IPS-11a (cell line): ENCODE measurements at regions not wholly inside any gene's neighbourhood (a gene's known extent, or its start where the extent isn't known, plus 50 kb on each side); places are given as distances from the start of the nearest gene placed in this dataset.

ENCODE experiments used
- H3K4me3 ChIP-seq: one replicate; pipeline ENCODE4 v1.5.1; 2013; ENCODE audit warnings: low read depth, low read length, control low read depth

- H3K4me3 ChIP-seq: no peak overlapping the region
Measured at GRCh38 chr10:24008164-24009091, 200.5 kb upstream of the KIAA1217 start.

DNA sequence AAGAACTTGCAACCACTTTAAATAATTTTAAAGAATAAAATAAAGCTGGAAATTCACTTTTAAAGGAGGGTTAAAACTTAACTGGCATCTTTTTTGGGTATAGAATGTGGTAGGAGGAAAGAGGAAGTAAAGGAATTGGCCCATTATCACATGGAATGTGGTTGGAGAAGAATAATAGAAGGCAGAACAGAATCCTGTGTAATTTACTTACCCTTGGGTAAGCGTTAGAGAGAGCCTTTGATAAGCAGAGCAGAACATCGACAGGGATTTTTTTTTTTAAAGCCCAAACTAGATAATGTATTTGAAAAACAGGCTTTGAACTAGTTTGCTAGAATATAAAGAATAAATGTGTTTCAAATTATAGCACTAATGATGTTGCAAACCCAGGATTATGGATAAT is 199.8 kb upstream of the KIAA1217 start:
- no peak overlapping the region for H3K4me3 ChIP-seq

GRCh38 chr10:24009736-24010135 is 199.2 kb upstream of the KIAA1217 start:
- H3K4me3 ChIP-seq: no peak overlapping the region

DNA sequence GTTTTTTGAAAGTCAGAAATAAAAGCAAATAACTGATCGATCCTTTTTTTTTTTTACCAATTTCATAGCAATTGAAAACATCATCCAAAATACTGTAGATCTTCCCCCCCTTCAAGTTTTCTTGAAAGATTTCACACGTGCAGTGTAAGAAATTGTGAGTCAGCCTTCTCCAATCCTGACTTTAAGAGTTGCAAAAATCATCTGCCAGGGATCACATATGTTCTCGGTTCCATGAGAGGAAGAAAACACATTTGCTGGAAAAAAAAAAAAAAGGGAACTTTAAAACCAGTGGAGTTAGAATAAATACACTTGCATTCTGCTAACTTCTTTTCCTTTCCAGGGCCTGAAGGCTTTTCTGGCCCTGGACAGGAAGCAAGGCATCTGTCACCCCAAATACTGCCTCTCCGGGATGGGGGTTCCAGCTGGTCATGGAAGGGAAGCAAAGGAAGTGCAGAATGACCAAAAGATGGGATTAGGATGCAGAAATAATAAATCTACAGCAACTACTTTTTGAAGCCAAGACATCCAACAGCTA is 198.4 kb upstream of the KIAA1217 start:
- no peak overlapping the region for H3K4me3 ChIP-seq

GRCh38 chr10:24012249-24012803 is 196.6 kb upstream of the KIAA1217 start:
- H3K4me3 ChIP-seq: no peak overlapping the region

GRCh38 chr10:24027107-24027506 is 181.8 kb upstream of the KIAA1217 start:
- H3K4me3 ChIP-seq: no peak overlapping the region

- H3K4me3 ChIP-seq: no peak overlapping the region
Measured at GRCh38 chr10:24034571-24034970, 174.4 kb upstream of the KIAA1217 start.

- H3K4me3 ChIP-seq: no peak overlapping the region
Measured at GRCh38 chr10:24035761-24036160, 173.2 kb upstream of the KIAA1217 start.

DNA sequence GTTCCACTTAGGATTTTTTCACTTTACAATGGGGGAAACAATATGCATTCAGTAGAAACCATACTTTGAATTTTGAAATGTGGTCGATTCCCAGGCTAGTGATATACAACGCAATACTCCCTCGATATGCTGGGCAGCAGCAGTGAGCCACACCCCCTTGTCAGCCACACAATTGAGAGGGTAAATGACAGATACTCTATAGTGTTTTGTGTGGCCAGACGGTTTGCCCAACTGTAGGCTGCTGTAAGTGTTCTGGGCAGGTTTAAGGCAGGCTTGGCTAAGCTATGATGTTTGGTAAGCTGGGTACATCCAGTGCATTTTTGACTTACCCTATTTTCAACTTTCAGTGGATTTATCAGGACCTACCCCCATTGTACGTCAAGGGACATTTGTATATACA is 169.6 kb upstream of the KIAA1217 start:
- H3K4me3 ChIP-seq: no peak overlapping the region

- no peak overlapping the region for H3K4me3 ChIP-seq
Measured at GRCh38 chr10:24039897-24040296, 169.0 kb upstream of the KIAA1217 start.

GRCh38 chr10:24041034-24041433 is 167.9 kb upstream of the KIAA1217 start:
- H3K4me3 ChIP-seq: no peak overlapping the region

- H3K4me3 ChIP-seq: no peak overlapping the region
Measured at GRCh38 chr10:24041834-24042233, 167.1 kb upstream of the KIAA1217 start.

DNA sequence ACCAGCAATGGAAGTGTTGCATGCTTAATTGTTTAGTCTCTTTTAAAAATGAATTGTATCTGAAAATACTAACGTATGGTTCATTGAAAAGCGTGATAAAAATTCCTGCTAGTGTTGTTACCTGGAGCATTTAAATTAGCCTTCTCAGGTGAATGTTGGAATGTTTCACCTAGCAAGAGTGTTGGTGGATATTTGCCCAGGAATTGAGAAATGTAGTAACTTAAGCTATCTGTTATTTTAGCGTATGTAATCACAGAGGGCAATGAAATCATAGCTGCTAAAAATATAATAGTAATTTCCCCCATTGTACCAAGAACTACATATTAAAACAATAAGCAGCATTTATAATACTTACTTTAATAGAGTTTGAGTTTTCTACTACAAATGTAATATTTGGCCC is 166.1 kb upstream of the KIAA1217 start:
- no peak overlapping the region for H3K4me3 ChIP-seq

DNA sequence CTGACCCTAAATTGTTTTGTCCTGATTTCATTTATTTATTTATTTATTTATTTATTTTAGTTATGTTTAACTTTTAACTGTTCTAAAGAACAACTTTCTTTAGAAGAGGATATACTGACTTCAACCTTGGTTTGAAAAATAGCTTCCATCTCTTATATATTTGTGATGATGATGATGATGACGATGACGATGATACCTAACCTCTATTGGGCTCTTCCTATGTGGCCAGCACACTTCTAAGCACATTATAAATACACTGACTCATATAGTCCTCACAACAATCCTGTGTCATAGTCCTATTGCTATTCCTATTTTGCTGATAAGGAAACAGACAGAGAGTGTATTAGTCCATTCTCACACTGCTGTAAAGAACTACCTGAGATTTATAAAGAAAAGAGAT is 162.9 kb upstream of the KIAA1217 start:
- H3K4me3 ChIP-seq: no peak overlapping the region

DNA sequence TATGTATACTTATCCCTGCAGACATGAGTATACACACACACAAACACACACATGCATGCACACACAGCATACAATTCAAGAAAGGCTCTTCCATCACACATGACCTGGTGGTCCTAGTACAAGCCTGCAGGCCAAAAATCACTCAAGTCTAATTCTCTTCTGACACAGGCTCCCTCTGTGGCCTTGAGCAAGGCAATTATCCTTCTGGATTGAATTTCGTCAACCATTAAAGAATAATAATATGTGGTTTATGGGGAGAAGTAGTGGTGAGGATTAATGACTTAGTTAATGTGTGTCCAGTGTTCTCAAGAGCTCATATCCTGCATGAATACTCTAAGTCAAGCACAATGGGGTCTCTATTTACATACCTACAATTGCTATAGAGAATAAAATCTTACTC is 161.8 kb upstream of the KIAA1217 start:
- H3K4me3 ChIP-seq: no peak overlapping the region

DNA sequence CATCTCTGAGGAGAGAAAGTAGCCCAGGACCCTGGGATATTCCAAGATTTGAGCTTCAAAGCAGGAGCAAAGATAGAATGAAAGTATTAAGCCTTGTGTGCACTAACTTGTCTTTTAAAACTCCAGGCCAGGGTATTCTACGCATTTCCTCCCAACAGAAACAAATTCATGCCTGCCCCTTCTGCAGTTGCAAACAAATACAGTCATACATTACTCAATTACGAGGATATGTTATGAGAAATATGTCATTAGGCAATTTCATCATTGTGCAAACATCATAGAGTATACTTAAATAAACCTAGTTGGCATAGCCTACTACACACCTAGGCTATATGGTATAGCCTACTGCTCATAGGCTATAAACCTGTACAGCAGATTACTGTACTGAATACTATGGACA is 154.5 kb upstream of the KIAA1217 start:
- no peak overlapping the region for H3K4me3 ChIP-seq

DNA sequence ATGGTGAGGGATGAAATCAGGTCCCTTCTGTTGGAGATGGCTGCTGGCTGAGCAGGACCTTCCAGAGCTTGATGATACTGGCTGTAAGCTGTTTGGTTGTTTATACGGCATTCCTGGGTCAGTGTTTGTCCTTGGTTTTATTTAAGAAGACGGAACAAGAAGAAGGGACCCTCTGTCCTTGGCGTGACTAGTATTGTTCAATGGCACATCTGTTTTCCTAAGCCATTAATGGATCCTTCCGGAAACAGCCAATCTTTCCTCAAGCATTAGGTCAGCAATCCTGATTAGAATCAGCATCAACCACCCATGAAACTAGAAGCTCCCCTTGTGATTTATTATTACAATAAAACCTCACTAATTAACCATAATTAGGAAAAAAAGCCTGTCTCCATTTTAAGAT is 128.7 kb upstream of the KIAA1217 start:
- no peak overlapping the region for H3K4me3 ChIP-seq

- no peak overlapping the region for H3K4me3 ChIP-seq
Measured at GRCh38 chr10:24086296-24087086, 122.4 kb upstream of the KIAA1217 start.

DNA sequence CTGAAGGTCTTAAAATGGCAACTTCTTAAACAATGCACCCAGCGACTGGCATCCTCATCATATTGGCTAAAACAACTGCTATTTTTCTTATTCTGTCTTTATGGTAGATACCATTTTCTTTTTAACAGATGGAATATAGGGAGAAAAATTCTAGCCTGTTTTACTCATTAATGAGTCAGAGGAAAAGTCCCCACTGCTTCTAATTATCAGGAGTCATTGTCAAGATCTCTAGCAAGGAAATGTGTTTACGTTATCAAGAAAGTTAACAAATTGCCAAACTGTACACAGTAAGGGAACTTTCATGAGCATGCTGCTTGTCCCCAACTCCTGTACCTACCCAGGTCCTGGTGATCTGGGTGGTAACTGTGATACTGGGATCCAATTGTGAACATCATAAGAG is 117.7 kb upstream of the KIAA1217 start:
- H3K4me3 ChIP-seq: no peak overlapping the region

DNA sequence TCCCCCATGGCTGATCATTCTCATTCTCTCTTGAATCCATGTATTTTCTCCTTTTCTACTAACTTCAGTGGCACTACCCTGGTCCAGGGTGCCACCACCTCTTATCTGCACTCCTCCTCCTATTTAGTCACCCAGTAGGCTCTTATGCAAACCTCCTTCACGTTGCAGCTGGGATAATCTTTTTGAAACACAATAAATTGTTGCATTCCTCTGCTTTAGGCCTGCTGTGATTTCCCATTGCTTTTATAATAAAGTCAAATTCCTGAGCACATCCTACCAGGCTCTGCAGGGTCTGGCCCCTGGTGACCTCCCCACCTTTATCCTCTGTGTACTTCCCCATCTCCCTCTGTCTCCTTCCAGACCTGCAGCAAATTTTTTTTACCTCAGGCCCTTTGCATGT is 112.7 kb upstream of the KIAA1217 start:
- H3K4me3 ChIP-seq: no peak overlapping the region

- H3K4me3 ChIP-seq: no peak overlapping the region
Measured at GRCh38 chr10:24097751-24098207, 111.2 kb upstream of the KIAA1217 start.
